ENCODE measurements at regions not wholly inside any gene's neighbourhood (a gene's known extent, or its start where the extent isn't known, plus 50 kb on each side); places are given as distances from the start of the nearest gene placed in this dataset.

DNA sequence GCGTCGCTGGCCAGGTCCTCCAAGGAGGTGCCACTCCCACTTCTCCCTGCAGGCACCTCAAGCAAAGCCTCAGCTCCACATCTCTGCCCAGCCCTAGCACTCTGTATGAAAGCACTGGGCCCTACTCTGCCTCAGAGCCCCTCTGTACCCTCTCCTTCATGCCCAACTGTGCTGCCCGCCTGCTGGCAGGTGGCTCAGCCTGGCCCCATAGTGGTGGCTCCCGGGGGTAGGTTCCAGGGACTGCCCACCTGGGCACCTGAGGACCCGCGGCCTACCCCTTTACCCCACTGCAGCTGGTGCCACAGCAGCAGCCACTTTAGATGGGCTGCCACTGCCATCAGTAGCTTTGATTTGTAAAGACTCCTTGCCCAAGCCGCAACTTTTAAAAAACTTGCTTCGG lies 1672.8 kb downstream of the LRRC4C start:
- no peak for TF ChIP-seq ZNF20 (CRISPR knock-in tag; IDR thresholded peaks at IDR 0.05)
- TF ChIP-seq, protein P1, sequence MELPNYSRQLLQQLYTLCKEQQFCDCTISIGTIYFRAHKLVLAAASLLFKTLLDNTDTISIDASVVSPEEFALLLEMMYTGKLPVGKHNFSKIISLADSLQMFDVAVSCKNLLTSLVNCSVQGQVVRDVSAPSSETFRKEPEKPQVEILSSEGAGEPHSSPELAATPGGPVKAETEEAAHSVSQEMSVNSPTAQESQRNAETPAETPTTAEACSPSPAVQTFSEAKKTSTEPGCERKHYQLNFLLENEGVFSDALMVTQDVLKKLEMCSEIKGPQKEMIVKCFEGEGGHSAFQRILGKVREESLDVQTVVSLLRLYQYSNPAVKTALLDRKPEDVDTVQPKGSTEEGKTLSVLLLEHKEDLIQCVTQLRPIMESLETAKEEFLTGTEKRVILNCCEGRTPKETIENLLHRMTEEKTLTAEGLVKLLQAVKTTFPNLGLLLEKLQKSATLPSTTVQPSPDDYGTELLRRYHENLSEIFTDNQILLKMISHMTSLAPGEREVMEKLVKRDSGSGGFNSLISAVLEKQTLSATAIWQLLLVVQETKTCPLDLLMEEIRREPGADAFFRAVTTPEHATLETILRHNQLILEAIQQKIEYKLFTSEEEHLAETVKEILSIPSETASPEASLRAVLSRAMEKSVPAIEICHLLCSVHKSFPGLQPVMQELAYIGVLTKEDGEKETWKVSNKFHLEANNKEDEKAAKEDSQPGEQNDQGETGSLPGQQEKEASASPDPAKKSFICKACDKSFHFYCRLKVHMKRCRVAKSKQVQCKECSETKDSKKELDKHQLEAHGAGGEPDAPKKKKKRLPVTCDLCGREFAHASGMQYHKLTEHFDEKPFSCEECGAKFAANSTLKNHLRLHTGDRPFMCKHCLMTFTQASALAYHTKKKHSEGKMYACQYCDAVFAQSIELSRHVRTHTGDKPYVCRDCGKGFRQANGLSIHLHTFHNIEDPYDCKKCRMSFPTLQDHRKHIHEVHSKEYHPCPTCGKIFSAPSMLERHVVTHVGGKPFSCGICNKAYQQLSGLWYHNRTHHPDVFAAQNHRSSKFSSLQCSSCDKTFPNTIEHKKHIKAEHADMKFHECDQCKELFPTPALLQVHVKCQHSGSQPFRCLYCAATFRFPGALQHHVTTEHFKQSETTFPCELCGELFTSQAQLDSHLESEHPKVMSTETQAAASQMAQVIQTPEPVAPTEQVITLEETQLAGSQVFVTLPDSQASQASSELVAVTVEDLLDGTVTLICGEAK (IDR thresholded peaks at IDR 0.05) = no peak
- TF ChIP-seq, protein P1 (CRISPR knock-in tag; IDR thresholded peaks at IDR 0.05) = no peak
- no peak for TF ChIP-seq SALL2 (CRISPR knock-in tag; IDR thresholded peaks at IDR 0.05)
- TF ChIP-seq ZNF101 (CRISPR knock-in tag; IDR thresholded peaks at IDR 0.05; ENCODE audit: borderline replicate concordance, low read depth) = no peak
- TF ChIP-seq, protein P2, sequence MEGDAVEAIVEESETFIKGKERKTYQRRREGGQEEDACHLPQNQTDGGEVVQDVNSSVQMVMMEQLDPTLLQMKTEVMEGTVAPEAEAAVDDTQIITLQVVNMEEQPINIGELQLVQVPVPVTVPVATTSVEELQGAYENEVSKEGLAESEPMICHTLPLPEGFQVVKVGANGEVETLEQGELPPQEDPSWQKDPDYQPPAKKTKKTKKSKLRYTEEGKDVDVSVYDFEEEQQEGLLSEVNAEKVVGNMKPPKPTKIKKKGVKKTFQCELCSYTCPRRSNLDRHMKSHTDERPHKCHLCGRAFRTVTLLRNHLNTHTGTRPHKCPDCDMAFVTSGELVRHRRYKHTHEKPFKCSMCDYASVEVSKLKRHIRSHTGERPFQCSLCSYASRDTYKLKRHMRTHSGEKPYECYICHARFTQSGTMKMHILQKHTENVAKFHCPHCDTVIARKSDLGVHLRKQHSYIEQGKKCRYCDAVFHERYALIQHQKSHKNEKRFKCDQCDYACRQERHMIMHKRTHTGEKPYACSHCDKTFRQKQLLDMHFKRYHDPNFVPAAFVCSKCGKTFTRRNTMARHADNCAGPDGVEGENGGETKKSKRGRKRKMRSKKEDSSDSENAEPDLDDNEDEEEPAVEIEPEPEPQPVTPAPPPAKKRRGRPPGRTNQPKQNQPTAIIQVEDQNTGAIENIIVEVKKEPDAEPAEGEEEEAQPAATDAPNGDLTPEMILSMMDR (CRISPR knock-in tag; IDR thresholded peaks at IDR 0.05) = no peak
- no peak for TF ChIP-seq SP1 (IDR thresholded peaks at IDR 0.05)
- no peak for TF ChIP-seq SP1 (CRISPR knock-in tag; IDR thresholded peaks at IDR 0.05)
- TF ChIP-seq ZNF251 (CRISPR knock-in tag; IDR thresholded peaks at IDR 0.05) = no peak
- TF ChIP-seq TCF12 (IDR thresholded peaks at IDR 0.05) = no peak
- no peak for TF ChIP-seq TCF12 (CRISPR knock-in tag; IDR thresholded peaks at IDR 0.05)
- no peak for TF ChIP-seq POLR2A (IDR thresholded peaks at IDR 0.05; ENCODE audit: insufficient read depth in 1 of 2, low read depth in 2 of 2, low read length in 2 of 2)
- no peak for TF ChIP-seq YY1 (IDR thresholded peaks at IDR 0.05; ENCODE audit: insufficient read depth, insufficient replicate concordance, low read depth, low read length)
- TF ChIP-seq, protein P3, sequence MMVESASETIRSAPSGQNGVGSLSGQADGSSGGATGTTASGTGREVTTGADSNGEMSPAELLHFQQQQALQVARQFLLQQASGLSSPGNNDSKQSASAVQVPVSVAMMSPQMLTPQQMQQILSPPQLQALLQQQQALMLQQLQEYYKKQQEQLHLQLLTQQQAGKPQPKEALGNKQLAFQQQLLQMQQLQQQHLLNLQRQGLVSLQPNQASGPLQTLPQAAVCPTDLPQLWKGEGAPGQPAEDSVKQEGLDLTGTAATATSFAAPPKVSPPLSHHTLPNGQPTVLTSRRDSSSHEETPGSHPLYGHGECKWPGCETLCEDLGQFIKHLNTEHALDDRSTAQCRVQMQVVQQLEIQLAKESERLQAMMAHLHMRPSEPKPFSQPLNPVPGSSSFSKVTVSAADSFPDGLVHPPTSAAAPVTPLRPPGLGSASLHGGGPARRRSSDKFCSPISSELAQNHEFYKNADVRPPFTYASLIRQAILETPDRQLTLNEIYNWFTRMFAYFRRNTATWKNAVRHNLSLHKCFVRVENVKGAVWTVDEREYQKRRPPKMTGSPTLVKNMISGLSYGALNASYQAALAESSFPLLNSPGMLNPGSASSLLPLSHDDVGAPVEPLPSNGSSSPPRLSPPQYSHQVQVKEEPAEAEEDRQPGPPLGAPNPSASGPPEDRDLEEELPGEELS (CRISPR knock-in tag; IDR thresholded peaks at IDR 0.05) = no peak
